HG02943 (cell line): ENCODE measurements at regions not wholly inside any gene's neighbourhood (a gene's known extent, or its start where the extent isn't known, plus 50 kb on each side); places are given as distances from the start of the nearest gene placed in this dataset.

Source experiments
- ATAC-seq: cut with Tn5 transposase; IDR thresholded peaks from one replicate; pipeline ENCODE4 v1.9.1; 2021; ENCODE audit warnings: mild to moderate bottlenecking, low read depth, moderate library complexity; ENCODE audit not compliant: unreplicated experiment

DNA sequence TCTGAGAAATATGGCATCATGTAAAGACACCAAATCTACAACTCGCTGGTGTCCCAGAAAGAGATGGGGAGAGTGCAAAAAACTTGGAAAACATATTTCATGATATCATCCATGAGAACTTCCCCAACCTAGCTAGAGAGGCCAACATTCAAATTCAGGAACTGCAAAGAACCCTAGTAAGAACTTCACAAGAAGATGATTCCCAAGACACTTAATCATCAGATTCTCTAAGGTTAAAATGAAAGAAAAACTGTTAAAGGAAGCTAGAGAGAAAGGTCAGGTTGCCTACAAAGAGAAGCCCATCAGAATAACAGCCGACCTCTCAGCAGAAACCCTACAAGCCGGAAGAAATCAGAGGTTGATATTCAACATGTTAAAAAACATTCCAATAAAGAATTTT is 95.5 kb upstream of the PRLR start:
- ATAC-seq = no peak

- no peak for ATAC-seq
These were observed 94.4 kb upstream of the PRLR start for GRCh38 chr5:35324679-35325078.

GRCh38 chr5:35324201-35324600 is 93.9 kb upstream of the PRLR start:
- no peak for ATAC-seq

- ATAC-seq = peak; percentile 26
These were observed 89.7 kb upstream of the PRLR start for GRCh38 chr5:35320029-35320428.

DNA sequence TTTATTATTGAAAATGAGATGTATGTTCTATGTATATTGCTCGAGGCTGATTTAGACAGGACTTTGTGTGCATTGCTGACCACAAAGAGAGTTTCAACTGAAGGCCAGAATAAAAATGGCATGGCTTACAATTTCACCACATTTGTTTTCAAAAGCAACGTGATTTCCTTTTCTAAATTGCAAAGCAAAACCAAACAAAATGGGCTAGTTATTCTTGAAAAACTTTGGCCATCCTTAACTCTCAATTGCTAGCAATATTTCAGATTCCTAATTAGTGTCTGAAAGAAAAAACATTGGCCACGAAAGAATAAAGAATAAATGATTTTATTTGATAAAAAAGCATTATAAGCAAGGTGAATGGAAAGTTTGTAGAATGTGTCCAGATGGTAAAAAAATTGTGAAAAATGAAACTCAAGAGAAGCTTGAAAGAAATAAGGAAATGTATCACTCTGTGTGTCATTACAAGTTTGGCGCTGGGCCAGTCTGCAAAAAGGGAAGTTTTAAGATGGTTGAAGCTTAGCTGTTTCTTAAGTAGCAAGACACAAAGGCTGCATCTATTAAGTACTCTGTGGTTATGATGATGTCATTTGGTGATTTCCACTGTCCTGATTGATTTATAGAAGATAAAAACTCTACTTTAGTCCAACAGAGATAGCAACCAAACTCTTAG is 89.2 kb upstream of the PRLR start:
- ATAC-seq = peak; percentile 96

DNA sequence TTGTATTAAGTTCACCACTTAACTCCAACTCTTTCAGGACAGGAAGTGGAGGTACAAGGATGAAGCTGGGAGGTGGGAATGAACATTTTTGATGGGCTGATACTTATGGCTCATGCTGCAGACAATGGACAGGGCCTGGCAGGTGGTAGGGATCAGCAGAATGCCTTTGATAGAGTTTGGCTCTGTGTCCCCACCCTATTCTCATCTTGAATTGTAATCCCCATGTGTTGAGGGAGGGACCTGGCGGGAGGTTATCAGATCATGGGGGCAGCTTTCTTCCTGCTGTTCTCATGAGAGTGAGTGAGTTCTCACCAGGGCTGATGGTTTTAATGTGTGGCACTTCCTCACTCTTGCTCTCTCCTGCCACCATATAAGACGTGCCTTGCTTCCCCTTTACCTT is 87.3 kb upstream of the PRLR start:
- ATAC-seq = no peak

DNA sequence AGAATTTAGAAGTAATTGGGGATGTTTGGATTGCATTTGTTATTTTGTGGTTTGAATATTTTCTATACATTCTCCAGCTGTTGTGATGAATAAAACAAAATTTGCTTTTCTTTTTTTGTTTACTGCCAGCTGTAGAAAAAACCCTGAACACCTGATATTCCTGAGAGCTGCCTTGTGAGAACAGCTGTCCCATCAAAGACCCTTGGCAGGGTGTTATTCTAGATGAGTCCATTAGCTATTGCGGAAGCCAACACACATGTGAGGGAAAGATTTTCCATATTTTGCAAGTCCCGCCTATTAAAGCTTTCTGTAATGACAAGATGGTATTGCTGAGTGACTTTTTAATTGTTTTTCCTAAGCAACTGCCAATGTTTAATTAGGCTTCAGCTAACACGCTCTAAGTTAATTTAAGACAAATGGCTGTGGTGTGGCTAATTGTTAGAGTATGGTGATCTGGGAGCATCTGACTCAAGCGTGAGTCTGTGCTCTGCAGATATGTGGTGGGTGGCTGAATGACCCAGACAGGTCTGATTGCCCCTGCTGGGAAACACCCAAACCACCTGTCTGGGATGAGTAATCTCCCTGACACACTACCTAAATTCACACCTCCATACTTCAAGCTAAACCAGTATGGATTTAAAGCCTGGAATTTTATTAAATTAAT is 86.5 kb upstream of the PRLR start:
- ATAC-seq = no peak

DNA sequence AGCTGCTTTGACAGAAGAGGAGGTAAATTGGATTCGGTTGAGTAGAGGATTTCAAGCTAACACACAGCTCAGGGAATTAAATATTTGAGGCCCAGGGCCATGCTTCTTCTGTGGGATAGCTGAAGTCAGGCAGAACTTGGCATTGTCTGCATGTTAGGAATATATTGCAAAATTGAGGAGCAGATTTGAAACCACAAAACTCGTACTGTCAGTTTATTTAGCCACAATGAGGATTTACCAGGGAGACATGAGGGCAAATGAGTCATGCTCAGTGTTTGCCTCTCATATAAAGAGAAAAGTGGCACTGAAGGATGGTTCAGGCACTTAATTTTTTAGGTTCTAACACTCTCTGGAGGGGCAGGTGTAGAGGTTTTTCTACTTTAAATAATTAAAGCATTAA is 83.0 kb upstream of the PRLR start:
- no peak for ATAC-seq

DNA sequence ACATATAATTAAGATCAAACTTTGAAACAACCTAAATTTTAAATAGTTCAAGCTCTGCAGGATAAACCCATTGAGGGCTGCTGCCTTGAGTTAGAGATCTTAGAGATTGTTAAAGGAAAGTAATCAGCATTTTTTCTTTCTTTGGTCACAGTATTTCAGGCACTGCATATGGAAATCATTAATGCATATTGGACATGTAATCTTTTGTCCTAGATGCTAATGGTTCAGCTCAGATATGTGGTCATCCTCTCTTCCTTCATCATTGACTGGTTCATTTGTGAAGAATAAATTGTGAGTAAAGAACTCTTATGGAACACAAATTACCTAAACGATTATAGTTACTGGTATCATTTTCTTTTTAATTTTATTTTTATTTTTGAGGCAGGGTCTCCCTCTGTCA is 82.0 kb upstream of the PRLR start:
- no peak for ATAC-seq

DNA sequence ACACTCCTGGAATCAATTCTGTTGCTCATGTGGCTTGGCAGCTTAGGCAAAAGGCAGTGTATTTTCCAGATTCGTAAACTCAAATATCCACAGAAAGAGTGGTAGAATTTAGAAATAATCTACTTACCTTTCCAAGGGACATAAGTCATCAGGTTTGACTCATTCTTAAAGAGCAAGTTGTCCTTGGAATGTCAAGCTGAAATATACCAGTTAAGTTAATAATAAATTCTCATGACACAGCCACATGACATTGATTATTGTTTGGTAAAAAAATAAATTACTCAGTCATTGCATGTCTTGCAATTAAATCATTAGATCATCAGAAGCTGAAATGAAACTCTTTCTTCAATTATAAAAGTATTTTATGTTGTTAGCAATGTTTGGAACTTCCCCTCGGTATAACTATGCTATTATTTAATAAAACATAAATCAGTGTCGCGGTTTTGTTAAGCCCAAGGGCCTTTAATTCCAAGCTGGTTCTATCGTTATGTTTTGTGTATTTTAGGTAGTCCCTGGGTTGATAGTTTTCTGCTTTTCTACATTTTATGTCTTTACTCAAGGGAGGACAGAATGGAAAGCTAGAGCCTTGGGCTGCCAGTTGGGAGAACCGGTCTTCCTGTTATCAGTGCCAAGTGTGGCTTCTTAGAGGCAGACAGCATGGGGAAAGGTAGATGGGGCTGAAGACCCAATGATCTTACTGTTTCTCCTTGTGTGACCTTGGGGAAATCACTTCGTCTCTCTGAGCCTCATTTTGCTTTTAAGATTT is 79.3 kb upstream of the PRLR start:
- ATAC-seq = no peak

GRCh38 chr5:35308421-35308820 is 78.1 kb upstream of the PRLR start:
- peak; percentile 50 for ATAC-seq

DNA sequence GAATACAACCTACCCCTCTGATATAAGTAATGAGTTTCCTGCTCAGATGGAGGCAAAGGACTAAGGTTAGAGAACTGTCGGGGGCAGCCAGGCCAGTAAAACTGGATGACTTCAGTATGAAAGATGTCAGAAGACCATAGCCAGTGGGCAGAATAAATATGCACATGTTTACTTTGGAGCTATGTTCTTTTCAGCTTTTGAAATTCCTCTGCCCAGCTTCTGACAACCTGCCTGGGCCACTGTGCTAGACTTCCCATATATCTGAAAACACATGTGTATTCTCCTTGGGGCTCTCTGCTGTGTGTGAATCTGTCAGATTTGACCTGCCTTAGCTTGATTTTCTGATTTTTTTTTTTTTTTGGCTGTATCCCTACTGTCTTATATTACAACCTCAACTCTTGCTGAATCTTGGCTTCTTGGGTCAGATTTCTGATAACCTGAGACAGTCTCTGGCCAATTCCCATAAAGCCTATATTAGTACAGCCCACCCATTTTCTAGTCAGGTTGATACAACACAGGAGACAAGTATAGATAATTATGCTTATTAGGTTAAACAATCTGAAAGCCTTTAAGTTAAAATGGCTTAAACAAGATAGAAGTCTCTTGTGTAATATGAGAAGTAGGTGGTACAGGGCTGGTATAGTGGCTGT is 76.6 kb upstream of the PRLR start:
- no peak for ATAC-seq

DNA sequence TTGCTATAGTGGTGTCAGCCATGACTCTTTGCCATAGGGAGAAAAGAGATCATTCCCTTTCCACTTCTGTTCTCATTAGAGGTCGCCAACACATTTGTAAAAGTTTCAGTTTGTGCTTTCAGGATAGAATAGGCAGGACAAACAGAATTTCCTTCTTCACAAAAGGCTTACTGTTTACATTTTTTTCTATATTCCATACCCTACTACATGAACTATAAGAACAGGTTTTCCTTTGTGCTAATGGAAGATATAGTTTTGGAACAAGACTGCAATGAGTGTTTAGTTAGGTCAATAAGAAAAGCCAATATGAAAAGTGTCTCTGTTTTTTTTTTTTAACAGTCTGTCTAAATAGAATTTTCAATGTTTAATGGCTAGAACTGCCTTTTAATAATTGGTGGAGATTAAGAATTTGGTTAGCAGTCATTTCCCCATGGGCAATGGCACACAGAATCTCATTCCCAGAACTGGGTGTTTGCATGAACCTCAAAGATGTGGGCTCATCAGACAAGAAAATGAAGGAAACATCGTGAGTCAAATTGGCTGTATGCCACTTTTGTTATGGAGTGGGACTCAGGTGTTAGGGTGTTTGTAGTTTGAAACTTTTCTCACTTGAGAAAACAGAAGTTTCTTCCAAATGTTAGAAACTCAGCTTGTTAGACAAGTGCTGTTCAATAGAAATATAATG is 75.2 kb upstream of the PRLR start:
- ATAC-seq = no peak

DNA sequence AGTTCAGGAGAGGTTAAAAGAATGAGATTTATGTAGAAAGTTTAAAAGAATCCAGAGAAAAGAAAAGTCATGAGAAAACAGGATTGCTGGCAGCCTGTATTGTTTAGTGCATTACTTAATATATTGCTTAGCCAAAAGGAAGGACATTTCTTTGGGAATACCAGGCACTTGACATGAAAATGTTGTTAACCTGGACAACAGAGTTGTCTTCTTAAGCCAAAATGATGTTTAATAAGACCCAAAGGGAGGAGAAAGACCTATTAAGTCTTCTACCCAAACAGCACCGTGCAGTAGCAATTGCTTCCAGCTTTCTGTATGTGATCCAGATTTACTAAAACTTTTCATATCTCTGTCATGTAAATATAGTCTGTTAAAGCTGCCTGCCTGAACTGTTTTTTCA is 74.0 kb upstream of the PRLR start:
- no peak for ATAC-seq

DNA sequence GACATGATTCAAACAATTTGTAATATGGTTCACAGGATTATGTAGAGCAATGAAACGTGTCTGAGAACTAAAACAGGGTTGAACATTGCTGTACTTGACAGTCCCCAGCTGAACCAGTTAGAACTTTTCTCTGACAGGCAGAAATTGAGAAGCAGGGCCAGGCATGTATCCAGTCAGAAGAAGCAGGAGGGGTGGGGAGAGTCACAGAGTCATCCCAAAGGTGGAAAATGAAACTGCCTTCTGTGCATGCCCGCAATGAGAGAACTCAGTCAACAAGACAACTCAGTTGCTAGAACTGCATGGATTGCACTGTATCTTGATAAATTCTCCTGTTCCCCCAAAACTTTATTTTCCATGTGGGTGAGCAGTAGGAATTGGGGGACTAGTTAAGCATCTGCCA is 72.9 kb upstream of the PRLR start:
- ATAC-seq = no peak

DNA sequence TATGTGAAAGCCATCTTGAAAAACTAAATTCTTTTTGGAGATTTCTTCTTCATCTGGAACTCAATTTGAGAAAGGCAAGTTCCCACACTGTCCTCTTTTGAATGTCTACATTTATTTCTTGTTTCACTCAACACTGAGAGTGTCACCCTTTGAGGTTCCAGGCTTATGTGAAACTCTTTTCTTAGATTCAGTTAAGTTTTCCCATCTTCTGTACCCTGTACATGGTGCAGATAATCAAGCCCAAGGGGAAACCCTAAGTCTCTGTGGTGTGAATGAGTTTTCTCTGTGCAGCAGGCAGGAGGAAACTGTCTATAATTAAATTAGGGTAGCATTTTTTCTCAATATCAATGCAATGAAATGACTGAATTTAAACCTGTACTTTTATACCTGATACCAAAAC is 72.3 kb upstream of the PRLR start:
- ATAC-seq = peak; percentile 88

- ATAC-seq = no peak
These were observed 67.5 kb upstream of the PRLR start for GRCh38 chr5:35297755-35298154.

- ATAC-seq = no peak
These were observed 64.7 kb upstream of the PRLR start for GRCh38 chr5:35294976-35295375.

DNA sequence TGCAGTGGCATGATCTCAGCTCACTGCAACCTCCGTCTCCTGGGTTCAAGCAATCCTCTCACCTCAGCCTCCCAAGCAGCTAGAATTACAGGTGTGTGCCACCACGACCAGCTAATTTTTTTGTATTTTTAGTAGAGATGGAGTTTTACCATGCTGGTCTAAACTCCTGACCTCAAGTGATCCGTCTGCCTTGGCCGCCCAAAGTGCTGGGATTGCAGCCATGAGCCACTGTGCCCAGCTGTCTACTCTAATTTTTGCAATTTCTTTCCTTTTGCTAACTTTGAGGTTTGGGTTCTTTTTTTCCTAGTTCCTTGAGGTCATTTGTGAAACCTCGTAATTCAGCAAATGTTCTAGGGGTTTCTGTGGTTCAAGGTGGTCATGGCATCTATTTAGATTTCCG is 63.7 kb upstream of the PRLR start:
- no peak for ATAC-seq

GRCh38 chr5:35285435-35285834 is 55.1 kb upstream of the PRLR start:
- no peak for ATAC-seq

- no peak for ATAC-seq
These were observed 54.7 kb upstream of the PRLR start for GRCh38 chr5:35285011-35285410.
